ENCODE measurements at regions not wholly inside any gene's neighbourhood (a gene's known extent, or its start where the extent isn't known, plus 50 kb on each side); places are given as distances from the start of the nearest gene placed in this dataset.

DNA sequence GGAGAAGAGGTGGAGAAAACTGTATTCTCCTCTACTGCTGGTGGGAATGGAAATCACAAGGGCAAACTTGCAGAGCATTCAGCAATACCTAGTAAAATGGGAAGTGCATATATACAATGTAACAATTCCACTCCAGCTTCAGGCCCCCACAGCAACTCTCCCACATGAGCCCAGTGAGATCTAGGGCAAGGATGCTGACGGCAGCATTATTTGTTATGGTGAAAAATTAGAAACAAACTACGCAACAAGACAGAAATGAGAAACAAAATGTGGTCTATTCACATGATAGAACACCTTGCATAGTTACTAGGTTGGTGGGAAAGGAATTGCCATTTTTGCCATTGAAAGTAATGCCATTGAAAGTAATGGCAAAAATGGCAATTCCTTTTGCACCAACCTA, 98.9 kb upstream of the SRSF6 start:
- ChIA-PET CTCF (no interaction called here), SMC1A (ENCODE audit: uncharacterized antibody, unreplicated experiment) (no interaction called here), RAD21 (ENCODE audit: unreplicated experiment) (no interaction called here), POLR2A (no interaction called here)
- in situ Hi-C loops (cut with MboI) (no loop called here), intact Hi-C loops (cut with micrococcal nuclease; ENCODE audit: unreplicated experiment) (no loop called here)
- Histone ChIP-seq H3K27me3 (replicated peaks in 1 of 2; ENCODE audit: control insufficient read depth in 2 of 2, insufficient read depth in 2 of 2, low read length in 1 of 2) (0 out of 4 replicates have a peak, but pooled peaks cover 0 to 2% of the 10 kb centered on the region in 2 experiments), H3K9me3 (replicated peaks; ENCODE audit: control insufficient read depth, insufficient read depth, low read length) (no peaks in the 10 kb centered on the region), H3K9ac (ENCODE audit: control insufficient read depth, insufficient read depth, low read length) (no peak overlapping the region), H3K79me2 (ENCODE audit: control insufficient read depth, insufficient read depth, low read length) (no peaks in the 10 kb centered on the region), H3K4me1 (ENCODE audit: control insufficient read depth, insufficient read depth, low read length) (no peaks in the 10 kb centered on the region), H3K36me3 (ENCODE audit: control insufficient read depth in 2 of 2, insufficient read depth in 2 of 2, low read length in 1 of 2) (no peaks in the 10 kb centered on the region), H3K4me3 (no peak overlapping the region), H2AFZ (ENCODE audit: control insufficient read depth, low read depth, low read length) (no peak overlapping the region), H3K4me2 (ENCODE audit: control insufficient read depth, insufficient read depth) (no peak overlapping the region), H4K20me1 (ENCODE audit: control insufficient read depth, insufficient read depth) (no peaks in the 10 kb centered on the region), H3K27ac (ENCODE audit: control insufficient read depth, insufficient read depth) (no peak overlapping the region)
- FAIRE-seq (no peak), ATAC-seq (no peak), DNase-seq (ENCODE audit: low read depth, low spot score) (no peak)
- TF ChIP-seq, protein P1, sequence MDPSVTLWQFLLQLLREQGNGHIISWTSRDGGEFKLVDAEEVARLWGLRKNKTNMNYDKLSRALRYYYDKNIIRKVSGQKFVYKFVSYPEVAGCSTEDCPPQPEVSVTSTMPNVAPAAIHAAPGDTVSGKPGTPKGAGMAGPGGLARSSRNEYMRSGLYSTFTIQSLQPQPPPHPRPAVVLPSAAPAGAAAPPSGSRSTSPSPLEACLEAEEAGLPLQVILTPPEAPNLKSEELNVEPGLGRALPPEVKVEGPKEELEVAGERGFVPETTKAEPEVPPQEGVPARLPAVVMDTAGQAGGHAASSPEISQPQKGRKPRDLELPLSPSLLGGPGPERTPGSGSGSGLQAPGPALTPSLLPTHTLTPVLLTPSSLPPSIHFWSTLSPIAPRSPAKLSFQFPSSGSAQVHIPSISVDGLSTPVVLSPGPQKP (IDR thresholded peaks at IDR 0.05; ENCODE audit: low read depth, low read length): no peak
- TF ChIP-seq FOXM1 (IDR thresholded peaks at IDR 0.05; ENCODE audit: low read depth, low read length) (no peak), HDGF (IDR thresholded peaks at IDR 0.05) (no peak), RAD51 (IDR thresholded peaks at IDR 0.05) (no peak), NR2C1 (IDR thresholded peaks at IDR 0.05) (no peak), MYB (IDR thresholded peaks at IDR 0.05; ENCODE audit: borderline replicate concordance, low read depth, low read length) (no peak), POU2F2 (IDR thresholded peaks at IDR 0.05; ENCODE audit: borderline replicate concordance, low read depth, low read length) (no peak), YY1 (IDR thresholded peaks at IDR 0.05; ENCODE audit: low read depth, low read length) (no peak), CEBPB (IDR thresholded peaks at IDR 0.05; ENCODE audit: borderline replicate concordance in 1 of 2, low read depth in 2 of 2, low read length in 2 of 2) (no peak), KAT2A (conservative IDR thresholded peaks at IDR 0.05; ENCODE audit: control insufficient read depth, low read depth, low read length) (no peak), SPI1 (IDR thresholded peaks at IDR 0.05; ENCODE audit: borderline replicate concordance, insufficient read depth, low read depth, low read length) (no peak), CBX3 (IDR thresholded peaks at IDR 0.05; ENCODE audit: borderline replicate concordance, low read depth) (no peak)
- TF ChIP-seq, protein P2, sequence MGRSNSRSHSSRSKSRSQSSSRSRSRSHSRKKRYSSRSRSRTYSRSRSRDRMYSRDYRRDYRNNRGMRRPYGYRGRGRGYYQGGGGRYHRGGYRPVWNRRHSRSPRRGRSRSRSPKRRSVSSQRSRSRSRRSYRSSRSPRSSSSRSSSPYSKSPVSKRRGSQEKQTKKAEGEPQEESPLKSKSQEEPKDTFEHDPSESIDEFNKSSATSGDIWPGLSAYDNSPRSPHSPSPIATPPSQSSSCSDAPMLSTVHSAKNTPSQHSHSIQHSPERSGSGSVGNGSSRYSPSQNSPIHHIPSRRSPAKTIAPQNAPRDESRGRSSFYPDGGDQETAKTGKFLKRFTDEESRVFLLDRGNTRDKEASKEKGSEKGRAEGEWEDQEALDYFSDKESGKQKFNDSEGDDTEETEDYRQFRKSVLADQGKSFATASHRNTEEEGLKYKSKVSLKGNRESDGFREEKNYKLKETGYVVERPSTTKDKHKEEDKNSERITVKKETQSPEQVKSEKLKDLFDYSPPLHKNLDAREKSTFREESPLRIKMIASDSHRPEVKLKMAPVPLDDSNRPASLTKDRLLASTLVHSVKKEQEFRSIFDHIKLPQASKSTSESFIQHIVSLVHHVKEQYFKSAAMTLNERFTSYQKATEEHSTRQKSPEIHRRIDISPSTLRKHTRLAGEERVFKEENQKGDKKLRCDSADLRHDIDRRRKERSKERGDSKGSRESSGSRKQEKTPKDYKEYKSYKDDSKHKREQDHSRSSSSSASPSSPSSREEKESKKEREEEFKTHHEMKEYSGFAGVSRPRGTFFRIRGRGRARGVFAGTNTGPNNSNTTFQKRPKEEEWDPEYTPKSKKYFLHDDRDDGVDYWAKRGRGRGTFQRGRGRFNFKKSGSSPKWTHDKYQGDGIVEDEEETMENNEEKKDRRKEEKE (IDR thresholded peaks at IDR 0.05): no peak
- TF ChIP-seq, protein P3, sequence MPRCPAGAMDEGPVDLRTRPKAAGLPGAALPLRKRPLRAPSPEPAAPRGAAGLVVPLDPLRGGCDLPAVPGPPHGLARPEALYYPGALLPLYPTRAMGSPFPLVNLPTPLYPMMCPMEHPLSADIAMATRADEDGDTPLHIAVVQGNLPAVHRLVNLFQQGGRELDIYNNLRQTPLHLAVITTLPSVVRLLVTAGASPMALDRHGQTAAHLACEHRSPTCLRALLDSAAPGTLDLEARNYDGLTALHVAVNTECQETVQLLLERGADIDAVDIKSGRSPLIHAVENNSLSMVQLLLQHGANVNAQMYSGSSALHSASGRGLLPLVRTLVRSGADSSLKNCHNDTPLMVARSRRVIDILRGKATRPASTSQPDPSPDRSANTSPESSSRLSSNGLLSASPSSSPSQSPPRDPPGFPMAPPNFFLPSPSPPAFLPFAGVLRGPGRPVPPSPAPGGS (IDR thresholded peaks at IDR 0.05; ENCODE audit: borderline replicate concordance, insufficient read depth, low read depth, low read length, poor library complexity, severe bottlenecking): no peak
- BruUV-seq (replicated peaks): no TSS peak
- 0% methylated on average over 2 of the region's 2 CpGs for WGBS (ENCODE audit: insufficient coverage, insufficient replicate concordance, low lambda C conversion rate, missing lambda C conversion rate)

All from GM12878 (cell line).